WTC11 (cell line): ENCODE measurements at regions not wholly inside any gene's neighbourhood (a gene's known extent, or its start where the extent isn't known, plus 50 kb on each side); places are given as distances from the start of the nearest gene placed in this dataset.

Experiments
- ATF3 ChIP-seq: sonication (generic); formaldehyde crosslinking; conservative IDR thresholded peaks from 2 replicates; pipeline ENCODE4 v1.8.1; 2022; ENCODE audit warnings: mild to moderate bottlenecking, missing genetic modification reagents
- CTCF ChIP-seq: fragments of 200-600 bp; IDR thresholded peaks from 2 replicates; pipeline ENCODE4 v1.8.0; 2022; ENCODE audit warnings: antibody characterized with exemption
- HMGA2 ChIP-seq: fragments of 250-450 bp; sonication (Bioruptor Pico); IDR thresholded peaks from 2 replicates; pipeline ENCODE4 v1.4.0; 2021; ENCODE audit warnings: mild to moderate bottlenecking, moderate library complexity
- IRF2 ChIP-seq: sonication (generic); formaldehyde crosslinking; IDR thresholded peaks from 2 replicates; pipeline ENCODE4 v1.8.0; 2022; ENCODE audit warnings: low read depth, missing genetic modification reagents, borderline replicate concordance
- JUN ChIP-seq: sonication (generic); formaldehyde crosslinking; IDR thresholded peaks from 2 replicates; pipeline ENCODE4 v1.8.0; 2023; ENCODE audit warnings: mild to moderate bottlenecking, missing genetic modification reagents
- MAX ChIP-seq: sonication (generic); formaldehyde crosslinking; IDR thresholded peaks from 2 replicates; pipeline ENCODE4 v1.8.0; 2022; ENCODE audit warnings: mild to moderate bottlenecking, missing genetic modification reagents
- MXD4 ChIP-seq: fragments of 250-450 bp; sonication (Bioruptor Pico); IDR thresholded peaks from 2 replicates; pipeline ENCODE4 v1.8.0; 2021; ENCODE audit warnings: mild to moderate bottlenecking, moderate library complexity, borderline replicate concordance
- NR2C2 ChIP-seq: sonication (generic); formaldehyde crosslinking; IDR thresholded peaks from 2 replicates; pipeline ENCODE4 v1.8.0; 2022; ENCODE audit warnings: mild to moderate bottlenecking, missing genetic modification reagents
- SMAD3 ChIP-seq: sonication (generic); formaldehyde crosslinking; IDR thresholded peaks from 2 replicates; pipeline ENCODE4 v1.8.0; 2022; ENCODE audit warnings: missing genetic modification reagents, mild to moderate bottlenecking, borderline replicate concordance
- ZNF671 ChIP-seq: fragments of 250-450 bp; sonication (Bioruptor Pico); IDR thresholded peaks from 2 replicates; pipeline ENCODE4 v1.8.0; 2021; ENCODE audit warnings: mild to moderate bottlenecking
- TF ChIP-seq, protein P1 (sequence below): sonication (generic); formaldehyde crosslinking; IDR thresholded peaks from 2 replicates; pipeline ENCODE4 v1.8.1; 2022; ENCODE audit warnings: low read depth, missing genetic modification reagents, borderline replicate concordance

DNA sequence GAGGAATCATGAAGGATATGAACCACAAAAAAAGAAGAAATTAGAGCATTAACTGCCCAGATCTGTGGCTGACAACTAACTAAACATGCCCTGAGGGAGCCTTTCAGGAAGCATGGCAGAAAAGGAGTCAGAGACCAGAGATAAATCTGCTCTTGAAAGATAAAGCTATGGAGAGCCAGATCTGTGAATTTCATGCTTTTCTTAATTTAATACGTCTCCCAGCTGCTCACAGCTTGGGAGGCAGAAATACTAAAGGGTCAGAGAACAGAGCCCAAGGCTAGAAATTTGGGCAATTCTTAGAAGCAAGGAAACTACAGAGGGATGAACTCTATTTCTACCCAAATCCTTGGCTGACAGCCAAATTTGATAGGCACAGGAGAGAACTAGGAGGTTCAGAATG, 223.0 kb upstream of the DPP10 start:
- TF ChIP-seq JUN (CRISPR knock-in tag): no peak
- TF ChIP-seq CTCF: no peak
- no peak for TF ChIP-seq MXD4
- TF ChIP-seq MAX (CRISPR knock-in tag): no peak
- no peak for TF ChIP-seq NR2C2 (CRISPR knock-in tag)
- TF ChIP-seq, protein P1, sequence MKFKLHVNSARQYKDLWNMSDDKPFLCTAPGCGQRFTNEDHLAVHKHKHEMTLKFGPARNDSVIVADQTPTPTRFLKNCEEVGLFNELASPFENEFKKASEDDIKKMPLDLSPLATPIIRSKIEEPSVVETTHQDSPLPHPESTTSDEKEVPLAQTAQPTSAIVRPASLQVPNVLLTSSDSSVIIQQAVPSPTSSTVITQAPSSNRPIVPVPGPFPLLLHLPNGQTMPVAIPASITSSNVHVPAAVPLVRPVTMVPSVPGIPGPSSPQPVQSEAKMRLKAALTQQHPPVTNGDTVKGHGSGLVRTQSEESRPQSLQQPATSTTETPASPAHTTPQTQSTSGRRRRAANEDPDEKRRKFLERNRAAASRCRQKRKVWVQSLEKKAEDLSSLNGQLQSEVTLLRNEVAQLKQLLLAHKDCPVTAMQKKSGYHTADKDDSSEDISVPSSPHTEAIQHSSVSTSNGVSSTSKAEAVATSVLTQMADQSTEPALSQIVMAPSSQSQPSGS (CRISPR knock-in tag): no peak
- no peak for TF ChIP-seq HMGA2 (CRISPR knock-in tag)
- no peak for TF ChIP-seq SMAD3
- TF ChIP-seq ZNF671 (CRISPR knock-in tag): no peak
- no peak for TF ChIP-seq ATF3 (CRISPR knock-in tag)
- no peak for TF ChIP-seq IRF2 (CRISPR knock-in tag)
